C4-2B (cell line): ENCODE measurements at regions not wholly inside any gene's neighbourhood (a gene's known extent, or its start where the extent isn't known, plus 50 kb on each side); places are given as distances from the start of the nearest gene placed in this dataset.

Experiments used
- H3K27ac ChIP-seq: fragments of 450-650 bp; 2 replicates; pipeline ENCODE4 v1.5.1; 2017
- ZFX ChIP-seq: fragments of 450-650 bp; IDR thresholded peaks from 2 replicates; pipeline ENCODE4 v1.6.1; 2017
- TF ChIP-seq, protein P1 (sequence below): fragments of 450-650 bp; conservative IDR thresholded peaks from 2 replicates; pipeline ENCODE4 v1.5.1; 2017; ENCODE audit warnings: mild to moderate bottlenecking

GRCh38 chr14:53567236-53567780 lies 389.3 kb downstream of the BMP4 start:
- TF ChIP-seq, protein P1, sequence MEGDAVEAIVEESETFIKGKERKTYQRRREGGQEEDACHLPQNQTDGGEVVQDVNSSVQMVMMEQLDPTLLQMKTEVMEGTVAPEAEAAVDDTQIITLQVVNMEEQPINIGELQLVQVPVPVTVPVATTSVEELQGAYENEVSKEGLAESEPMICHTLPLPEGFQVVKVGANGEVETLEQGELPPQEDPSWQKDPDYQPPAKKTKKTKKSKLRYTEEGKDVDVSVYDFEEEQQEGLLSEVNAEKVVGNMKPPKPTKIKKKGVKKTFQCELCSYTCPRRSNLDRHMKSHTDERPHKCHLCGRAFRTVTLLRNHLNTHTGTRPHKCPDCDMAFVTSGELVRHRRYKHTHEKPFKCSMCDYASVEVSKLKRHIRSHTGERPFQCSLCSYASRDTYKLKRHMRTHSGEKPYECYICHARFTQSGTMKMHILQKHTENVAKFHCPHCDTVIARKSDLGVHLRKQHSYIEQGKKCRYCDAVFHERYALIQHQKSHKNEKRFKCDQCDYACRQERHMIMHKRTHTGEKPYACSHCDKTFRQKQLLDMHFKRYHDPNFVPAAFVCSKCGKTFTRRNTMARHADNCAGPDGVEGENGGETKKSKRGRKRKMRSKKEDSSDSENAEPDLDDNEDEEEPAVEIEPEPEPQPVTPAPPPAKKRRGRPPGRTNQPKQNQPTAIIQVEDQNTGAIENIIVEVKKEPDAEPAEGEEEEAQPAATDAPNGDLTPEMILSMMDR: no peak
- no peak for TF ChIP-seq ZFX
- no peak overlapping the region for H3K27ac ChIP-seq

- no peak for TF ChIP-seq ZFX
- TF ChIP-seq, protein P1: no peak
- no peak overlapping the region for H3K27ac ChIP-seq
Observed at GRCh38 chr14:53564870-53565269, 391.8 kb downstream of the BMP4 start.

DNA sequence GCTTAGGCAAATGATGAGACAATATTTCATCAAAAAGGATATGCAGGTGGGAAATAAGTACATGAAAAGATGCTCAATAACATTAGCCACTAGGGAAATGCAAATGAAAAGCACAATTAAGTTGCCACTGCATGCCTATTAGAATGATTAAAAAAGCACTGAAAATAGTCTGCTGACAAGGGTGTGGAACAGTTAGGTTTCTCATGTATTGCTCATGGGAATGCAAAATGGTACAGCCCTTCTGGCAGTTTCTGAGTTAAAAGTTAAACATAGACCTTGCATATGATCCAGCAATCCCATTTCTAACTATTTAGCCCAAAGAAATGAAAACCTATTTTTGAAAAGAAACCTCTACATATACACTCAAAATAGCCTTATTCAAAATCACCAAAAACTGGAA lies 393.0 kb downstream of the BMP4 start:
- TF ChIP-seq, protein P1: no peak
- TF ChIP-seq ZFX: no peak
- no peak overlapping the region for H3K27ac ChIP-seq

DNA sequence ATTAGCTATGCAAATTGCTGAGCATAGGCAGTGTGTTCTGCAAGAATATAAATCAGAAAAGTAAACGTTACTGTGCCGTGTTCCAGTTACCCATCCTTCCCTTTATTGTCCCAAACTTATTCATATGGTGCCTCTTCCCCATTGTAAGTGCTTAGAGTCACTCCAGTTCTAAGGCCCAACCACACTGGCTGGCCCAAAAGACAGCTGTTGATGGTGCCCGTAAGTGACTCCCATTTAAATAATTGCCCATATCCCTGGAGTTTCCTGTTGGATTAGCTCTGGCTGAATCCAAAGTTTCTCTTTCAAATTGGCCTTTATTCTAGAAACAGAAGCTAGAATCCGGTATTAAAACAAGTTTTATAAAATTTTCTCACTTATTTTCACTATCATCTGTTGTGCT lies 400.1 kb upstream of the DDHD1 start:
- TF ChIP-seq ZFX: no peak
- TF ChIP-seq, protein P1: no peak

GRCh38 chr14:53551862-53552261 lies 398.7 kb upstream of the DDHD1 start:
- TF ChIP-seq ZFX: no peak
- TF ChIP-seq, protein P1: no peak
- H3K27ac ChIP-seq: no peak overlapping the region

More for the DNA sequence above, 400.1 kb upstream of the DDHD1 start:
- H3K27ac ChIP-seq: no peak overlapping the region

DNA sequence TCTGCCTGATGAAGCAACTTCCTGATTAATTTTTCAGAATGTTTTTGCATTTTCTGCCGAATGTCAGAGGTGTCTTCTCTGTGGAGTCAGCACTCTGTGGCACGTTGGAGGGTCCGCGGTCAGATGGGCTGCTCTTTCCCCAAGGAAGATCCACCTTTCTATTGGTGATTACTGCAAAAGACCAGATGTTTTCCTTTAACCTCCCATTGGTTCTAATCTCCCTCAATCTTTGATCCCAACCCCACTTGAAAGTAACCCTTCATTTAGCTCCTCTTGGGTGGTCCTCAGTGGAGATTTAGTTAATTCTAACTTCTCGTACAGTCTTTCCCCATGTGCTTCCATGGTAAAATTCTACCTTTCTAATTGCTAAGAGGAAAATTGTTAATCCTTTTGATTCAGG lies 397.7 kb upstream of the DDHD1 start:
- no peak overlapping the region for H3K27ac ChIP-seq
- TF ChIP-seq, protein P1: no peak
- TF ChIP-seq ZFX: no peak

DNA sequence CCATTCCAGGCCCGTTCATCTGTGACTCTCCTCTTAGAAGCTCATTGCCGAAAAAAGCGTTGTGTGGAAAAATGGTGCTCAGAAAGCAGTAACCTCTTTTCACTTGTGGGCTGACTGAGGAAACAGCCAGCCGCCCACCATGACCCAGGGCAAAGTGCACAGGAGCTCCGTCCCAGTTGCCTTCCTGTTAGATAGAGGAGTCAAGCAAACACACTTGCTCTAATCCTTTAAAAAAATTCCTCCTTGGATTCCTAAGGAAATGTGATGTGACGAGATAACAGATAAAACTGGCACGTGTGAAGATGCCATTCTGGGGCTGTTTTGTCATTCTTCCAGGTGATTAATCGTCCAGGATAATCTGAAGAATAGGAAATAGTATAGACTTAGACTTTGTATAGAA lies 396.8 kb upstream of the DDHD1 start:
- TF ChIP-seq, protein P1: no peak
- TF ChIP-seq ZFX: no peak
- H3K27ac ChIP-seq: no peak overlapping the region
